Body of pancreas (tissue), 4 donors: ENCODE measurements at regions not wholly inside any gene's neighbourhood (a gene's known extent, or its start where the extent isn't known, plus 50 kb on each side); places are given as distances from the start of the nearest gene placed in this dataset.

ENCODE experiments used
- ATAC-seq: fragments of 150-250 bp; one replicate; pipeline ENCODE4 v1.9.1; 2016
- DNase-seq, 4 donors: peaks; one replicate each; pipeline ENCODE4 v3.0.0-alpha.2; 2019
- H3K27ac ChIP-seq, 4 donors: fragments of 200-600 bp; sonication (generic); 1 replicate in 3 of 4; 2 replicates in 1 of 4; pipeline versions ENCODE4 v1.5.1 to v1.6.1; 2016 to 2019; ENCODE audit warnings: mild to moderate bottlenecking in 1 of 4, mixed read lengths in 1 of 4, moderate library complexity in 1 of 4
- H3K27me3 ChIP-seq, 2 donors: fragments of 200-600 bp; sonication (generic); one replicate each; pipeline ENCODE4 v1.6.0; 2016; ENCODE audit warnings: mild to moderate bottlenecking in 1 of 2
- H3K36me3 ChIP-seq, 2 donors: fragments of 200-600 bp; sonication (generic); replicated peaks in 1 of 2; 2 replicates each; pipeline ENCODE4 v1.5.1; 2016; ENCODE audit warnings: low read depth in 2 of 2; ENCODE audit not compliant: insufficient read depth in 1 of 2
- H3K4me1 ChIP-seq: fragments of 200-600 bp; sonication (generic); one replicate; pipeline ENCODE4 v1.6.0; 2016
- H3K4me3 ChIP-seq, 2 donors: fragments of 200-600 bp; sonication (generic); 1 replicate in 1 of 2; 2 replicates in 1 of 2; pipeline ENCODE4 v1.5.1; 2016 to 2019
- H3K9me3 ChIP-seq, 3 donors: fragments of 200-600 bp; sonication (generic); 1 replicate in 2 of 3; 2 replicates in 1 of 3; pipeline ENCODE4 v1.5.1; 2016
- CTCF ChIP-seq, 7 experiments: fragments of 450-650 bp in 4 of 7; fragments of 200-600 bp in 3 of 7; sonication (generic) in 3 of 7; IDR thresholded peaks; one replicate each; pipeline ENCODE4 v1.5.1; 2016 to 2019; ENCODE audit warnings: antibody characterized with exemption in 7 of 7
- POLR2A ChIP-seq, 3 donors: fragments of 450-650 bp; IDR thresholded peaks; one replicate each; pipeline ENCODE4 v1.6.1; 2016; ENCODE audit warnings: antibody characterized with exemption in 3 of 3, mild to moderate bottlenecking in 2 of 3
- WGBS, 2 donors: methylation state at CpG; one replicate each; pipeline ENCODE4 v1.1.5; 2017; 5-methylcytosine and 5-hydroxymethylcytosine counted together
- intact Hi-C: fragments of 100-400 bp; cut with DNase I; formaldehyde crosslinking; loops from one replicate; pipeline ENCODE4 v1.15.1; 2023

- no peak for ATAC-seq
- no peak overlapping the region for H3K27ac ChIP-seq
- H3K27me3 ChIP-seq = no peaks in the 10 kb centered on the region
- no peaks in the 10 kb centered on the region for H3K4me1 ChIP-seq
- WGBS, 2 donors = 30 to 41% methylated on average over 3 of the region's 3 CpGs
- no peaks in the 10 kb centered on the region for H3K9me3 ChIP-seq
- intact Hi-C loops = no loop called here
- no peaks in the 10 kb centered on the region for H3K36me3 ChIP-seq
- H3K4me3 ChIP-seq = no peak overlapping the region
- no peak for DNase-seq
- TF ChIP-seq CTCF (IDR thresholded peaks at IDR 0.05) = no peak
- no peak for TF ChIP-seq POLR2A (IDR thresholded peaks at IDR 0.05)
Measured at GRCh38 chr2:63658176-63658968, 69.6 kb downstream of the MDH1 start.

GRCh38 chr2:63660060-63660459 lies 71.3 kb downstream of the MDH1 start:
- no peak for DNase-seq
- ATAC-seq = no peak
- H3K27me3 ChIP-seq = no peaks in the 10 kb centered on the region
- intact Hi-C loops = no loop called here
- no peak overlapping the region for H3K27ac ChIP-seq
- H3K4me3 ChIP-seq = no peak overlapping the region
- no peak for TF ChIP-seq POLR2A (IDR thresholded peaks at IDR 0.05)
- no peak for TF ChIP-seq CTCF (IDR thresholded peaks at IDR 0.05)
- H3K9me3 ChIP-seq = no peaks in the 10 kb centered on the region
- no peaks in the 10 kb centered on the region for H3K36me3 ChIP-seq
- no peaks in the 10 kb centered on the region for H3K4me1 ChIP-seq

- intact Hi-C loops = no loop called here
- TF ChIP-seq POLR2A (IDR thresholded peaks at IDR 0.05) (no peak), CTCF (IDR thresholded peaks at IDR 0.05) (no peak)
Measured at GRCh38 chr2:63661076-63661475, 72.3 kb downstream of the MDH1 start.

GRCh38 chr2:63662028-63662804 lies 73.5 kb downstream of the MDH1 start:
- intact Hi-C loops = no loop called here
- H3K27me3 ChIP-seq = no peaks in the 10 kb centered on the region
- TF ChIP-seq POLR2A (IDR thresholded peaks at IDR 0.05) = no peak
- no peak for TF ChIP-seq CTCF (IDR thresholded peaks at IDR 0.05)
- no peaks in the 10 kb centered on the region for H3K36me3 ChIP-seq
- H3K27ac ChIP-seq = no peak overlapping the region
- H3K4me3 ChIP-seq = no peak overlapping the region
- peak; percentile 33 for ATAC-seq
- DNase-seq = no peak
- no peaks in the 10 kb centered on the region for H3K9me3 ChIP-seq
- WGBS, 2 donors = 74 to 80% methylated on average over 3 of the region's 3 CpGs
- no peaks in the 10 kb centered on the region for H3K4me1 ChIP-seq

More at GRCh38 chr2:63661076-63661475, 72.3 kb downstream of the MDH1 start:
- H3K27ac ChIP-seq = no peak overlapping the region
- no peak for DNase-seq
- no peaks in the 10 kb centered on the region for H3K27me3 ChIP-seq
- ATAC-seq = no peak
- H3K4me3 ChIP-seq = no peak overlapping the region
- no peaks in the 10 kb centered on the region for H3K36me3 ChIP-seq
- H3K9me3 ChIP-seq = no peaks in the 10 kb centered on the region
- H3K4me1 ChIP-seq = no peaks in the 10 kb centered on the region
